ENCODE measurements at regions not wholly inside any gene's neighbourhood (a gene's known extent, or its start where the extent isn't known, plus 50 kb on each side); places are given as distances from the start of the nearest gene placed in this dataset.

- peaks cover 3% of the 10 kb centered on the region for H3K9me3 ChIP-seq
- TF ChIP-seq CTCF (IDR thresholded peaks at IDR 0.05): no peak
- ATAC-seq (no peak), DNase-seq (no peak)
- no peaks in the 10 kb centered on the region for H3K36me3 ChIP-seq
- H3K4me1 ChIP-seq: no peaks in the 10 kb centered on the region
- H3K4me3 ChIP-seq: no peak overlapping the region
- H3K27me3 ChIP-seq: no peaks in the 10 kb centered on the region
- H3K27ac ChIP-seq: no peak overlapping the region
- intact Hi-C loops (cut with DNase I): no loop called here
Observed at GRCh38 chr5:118703241-118703640, 285.1 kb downstream of the DTWD2 start.

- Histone ChIP-seq H3K4me1 (no peaks in the 10 kb centered on the region), H3K36me3 (no peaks in the 10 kb centered on the region), H3K27ac (no peak overlapping the region), H3K27me3 (no peaks in the 10 kb centered on the region), H3K4me3 (no peak overlapping the region), H3K9me3 (peaks cover 3% of the 10 kb centered on the region)
- no peak for DNase-seq
- ATAC-seq: no peak
- intact Hi-C loops (cut with DNase I): no loop called here
- TF ChIP-seq CTCF (IDR thresholded peaks at IDR 0.05): no peak
Observed at GRCh38 chr5:118701791-118702190, 286.6 kb downstream of the DTWD2 start.

GRCh38 chr5:118700510-118700909 lies 287.8 kb downstream of the DTWD2 start:
- no peak overlapping the region for H3K4me3 ChIP-seq
- no peak for ATAC-seq
- no peaks in the 10 kb centered on the region for H3K4me1 ChIP-seq
- H3K36me3 ChIP-seq: no peaks in the 10 kb centered on the region
- no peaks in the 10 kb centered on the region for H3K27me3 ChIP-seq
- no peak for DNase-seq
- intact Hi-C loops (cut with DNase I): no loop called here
- no peak for TF ChIP-seq CTCF (IDR thresholded peaks at IDR 0.05)
- peaks cover 3% of the 10 kb centered on the region for H3K9me3 ChIP-seq
- H3K27ac ChIP-seq: no peak overlapping the region

GRCh38 chr5:118698774-118699173 lies 289.6 kb downstream of the DTWD2 start:
- intact Hi-C loops (cut with DNase I): no loop called here
- no peaks in the 10 kb centered on the region for H3K4me1 ChIP-seq
- ATAC-seq: no peak

GRCh38 chr5:118696076-118696475 lies 292.3 kb downstream of the DTWD2 start:
- H3K4me3 ChIP-seq: no peak overlapping the region
- no peaks in the 10 kb centered on the region for H3K36me3 ChIP-seq
- H3K9me3 ChIP-seq: no peaks in the 10 kb centered on the region
- DNase-seq (no peak), ATAC-seq (no peak)
- no peak overlapping the region for H3K27ac ChIP-seq
- H3K4me1 ChIP-seq: no peaks in the 10 kb centered on the region
- no peak for TF ChIP-seq CTCF (IDR thresholded peaks at IDR 0.05)
- intact Hi-C loops (cut with DNase I): no loop called here
- no peaks in the 10 kb centered on the region for H3K27me3 ChIP-seq

More at GRCh38 chr5:118698774-118699173, 289.6 kb downstream of the DTWD2 start:
- Histone ChIP-seq H3K27me3 (no peaks in the 10 kb centered on the region), H3K27ac (no peak overlapping the region), H3K4me3 (no peak overlapping the region), H3K36me3 (no peaks in the 10 kb centered on the region), H3K9me3 (peaks cover 3% of the 10 kb centered on the region)
- DNase-seq: no peak
- no peak for TF ChIP-seq CTCF (IDR thresholded peaks at IDR 0.05)

GRCh38 chr5:118692811-118693342 lies 295.5 kb downstream of the DTWD2 start:
- Histone ChIP-seq H3K36me3 (no peaks in the 10 kb centered on the region), H3K4me3 (no peak overlapping the region), H3K27me3 (no peaks in the 10 kb centered on the region), H3K4me1 (no peaks in the 10 kb centered on the region), H3K9me3 (no peaks in the 10 kb centered on the region), H3K27ac (no peak overlapping the region)
- intact Hi-C loops (cut with DNase I): no loop called here
- ATAC-seq: no peak
- TF ChIP-seq CTCF (IDR thresholded peaks at IDR 0.05): no peak
- no peak for DNase-seq
